Endothelial cell (in vitro differentiated cells): ENCODE measurements at regions not wholly inside any gene's neighbourhood (a gene's known extent, or its start where the extent isn't known, plus 50 kb on each side); places are given as distances from the start of the nearest gene placed in this dataset.

Experiments used
- DNase-seq: peaks from one replicate; pipeline ENCODE4 v3.0.0; 2021; ENCODE audit warnings: low spot score
- H3K27ac Mint-ChIP-seq: one replicate; pipeline ENCODE4 v1.8.0; 2021; ENCODE audit warnings: mixed read lengths, inconsistent platforms; ENCODE audit not compliant: unreplicated experiment
- H3K27me3 Mint-ChIP-seq: one replicate; pipeline ENCODE4 v1.8.0; 2021; ENCODE audit warnings: mild to moderate bottlenecking, moderate library complexity, mixed read lengths, inconsistent platforms; ENCODE audit not compliant: unreplicated experiment
- H3K36me3 Mint-ChIP-seq: one replicate; pipeline ENCODE4 v1.8.0; 2021; ENCODE audit warnings: mild to moderate bottlenecking, low read depth, mixed read lengths, inconsistent platforms; ENCODE audit not compliant: unreplicated experiment
- H3K4me1 Mint-ChIP-seq: one replicate; pipeline ENCODE4 v1.8.0; 2021; ENCODE audit warnings: mild to moderate bottlenecking, mixed read lengths, inconsistent platforms; ENCODE audit not compliant: unreplicated experiment
- H3K4me3 Mint-ChIP-seq: one replicate; pipeline ENCODE4 v1.8.0; 2021; ENCODE audit warnings: mild to moderate bottlenecking, mixed read lengths, inconsistent platforms; ENCODE audit not compliant: unreplicated experiment
- H3K9me3 Mint-ChIP-seq: one replicate; pipeline ENCODE4 v1.8.0; 2021; ENCODE audit warnings: mixed read lengths, inconsistent platforms; ENCODE audit not compliant: unreplicated experiment
- TF ChIP-seq, protein P1 (sequence below): fragments of 200-600 bp; sonication (generic); IDR thresholded peaks from one replicate; pipeline ENCODE4 v1.5.0; 2021; ENCODE audit warnings: antibody characterized with exemption; ENCODE audit not compliant: unreplicated experiment

DNA sequence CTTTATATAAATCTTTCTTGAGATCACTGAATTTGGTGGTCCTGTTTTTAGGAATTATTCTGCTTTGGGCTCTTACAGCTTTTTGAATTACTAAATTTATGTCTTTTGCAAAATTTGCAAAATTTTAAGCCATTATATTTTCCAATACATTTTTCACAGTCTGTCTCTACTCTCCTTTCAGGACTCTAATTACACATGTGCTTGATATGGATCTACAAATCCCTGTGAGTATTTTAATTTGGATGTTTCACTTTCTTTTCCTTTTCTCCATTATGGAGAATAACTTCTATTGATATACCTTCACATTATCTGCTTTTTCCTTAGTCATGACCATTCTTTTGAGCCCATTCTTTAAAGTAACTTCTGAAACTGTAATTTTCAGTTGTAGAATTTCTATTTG lies 315.4 kb downstream of the DCAF12L2 start:
- TF ChIP-seq, protein P1, sequence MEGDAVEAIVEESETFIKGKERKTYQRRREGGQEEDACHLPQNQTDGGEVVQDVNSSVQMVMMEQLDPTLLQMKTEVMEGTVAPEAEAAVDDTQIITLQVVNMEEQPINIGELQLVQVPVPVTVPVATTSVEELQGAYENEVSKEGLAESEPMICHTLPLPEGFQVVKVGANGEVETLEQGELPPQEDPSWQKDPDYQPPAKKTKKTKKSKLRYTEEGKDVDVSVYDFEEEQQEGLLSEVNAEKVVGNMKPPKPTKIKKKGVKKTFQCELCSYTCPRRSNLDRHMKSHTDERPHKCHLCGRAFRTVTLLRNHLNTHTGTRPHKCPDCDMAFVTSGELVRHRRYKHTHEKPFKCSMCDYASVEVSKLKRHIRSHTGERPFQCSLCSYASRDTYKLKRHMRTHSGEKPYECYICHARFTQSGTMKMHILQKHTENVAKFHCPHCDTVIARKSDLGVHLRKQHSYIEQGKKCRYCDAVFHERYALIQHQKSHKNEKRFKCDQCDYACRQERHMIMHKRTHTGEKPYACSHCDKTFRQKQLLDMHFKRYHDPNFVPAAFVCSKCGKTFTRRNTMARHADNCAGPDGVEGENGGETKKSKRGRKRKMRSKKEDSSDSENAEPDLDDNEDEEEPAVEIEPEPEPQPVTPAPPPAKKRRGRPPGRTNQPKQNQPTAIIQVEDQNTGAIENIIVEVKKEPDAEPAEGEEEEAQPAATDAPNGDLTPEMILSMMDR: no peak
- H3K9me3 Mint-ChIP-seq: no peaks in the 10 kb centered on the region
- H3K27me3 Mint-ChIP-seq: no peaks in the 10 kb centered on the region
- no peaks in the 10 kb centered on the region for H3K4me1 Mint-ChIP-seq
- no peak overlapping the region for H3K4me3 Mint-ChIP-seq
- H3K36me3 Mint-ChIP-seq: no peaks in the 10 kb centered on the region
- no peak for DNase-seq
- H3K27ac Mint-ChIP-seq: no peak overlapping the region

DNA sequence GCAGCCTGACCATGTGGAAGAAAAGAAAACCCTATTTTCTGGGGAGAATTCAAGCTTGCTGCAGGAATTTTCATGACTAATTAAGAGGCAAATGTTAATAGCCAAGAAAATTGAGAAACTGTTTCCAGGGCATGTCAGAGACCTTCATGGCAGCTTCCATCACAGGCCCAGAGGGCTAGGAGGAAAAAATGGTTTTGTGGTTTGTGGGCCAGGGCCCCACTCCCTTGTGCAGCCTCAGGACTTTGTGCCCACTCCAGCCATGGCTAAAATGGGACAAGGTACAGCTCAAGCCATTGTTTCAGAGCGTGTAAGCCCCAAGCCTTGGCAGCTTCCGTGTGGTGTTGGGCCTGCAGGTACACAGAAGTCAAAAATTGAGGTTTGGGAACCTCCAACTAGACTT lies 282.9 kb downstream of the DCAF12L2 start:
- H3K9me3 Mint-ChIP-seq: peaks cover 4% of the 10 kb centered on the region
- H3K4me3 Mint-ChIP-seq: no peak overlapping the region

DNA sequence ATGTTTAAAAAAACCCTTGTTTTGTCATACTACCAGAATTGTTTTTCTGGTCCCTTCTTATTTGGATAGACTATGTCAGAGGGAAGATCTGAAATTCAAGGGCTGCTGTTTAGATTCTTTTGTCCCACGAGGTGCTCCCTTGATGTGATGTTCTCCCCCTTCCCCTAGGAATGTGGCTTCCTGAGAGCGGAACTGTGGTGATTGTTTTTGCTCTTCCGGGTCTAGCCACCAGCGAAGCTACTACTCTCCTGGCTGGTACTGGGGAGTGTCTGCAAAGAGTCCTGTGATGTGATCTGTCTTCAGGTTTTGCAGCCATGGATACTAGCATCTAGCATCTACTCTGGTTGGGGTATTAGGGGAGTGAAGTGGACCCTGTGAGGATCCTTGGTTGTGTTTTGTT lies 271.1 kb downstream of the DCAF12L2 start:
- H3K27ac Mint-ChIP-seq: no peak overlapping the region
- DNase-seq: no peak
- no peaks in the 10 kb centered on the region for H3K27me3 Mint-ChIP-seq
- TF ChIP-seq, protein P1: no peak
- H3K36me3 Mint-ChIP-seq: no peaks in the 10 kb centered on the region
- H3K4me3 Mint-ChIP-seq: no peak overlapping the region
- no peaks in the 10 kb centered on the region for H3K9me3 Mint-ChIP-seq
- H3K4me1 Mint-ChIP-seq: no peaks in the 10 kb centered on the region

More for the DNA sequence above, 282.9 kb downstream of the DCAF12L2 start:
- no peak for DNase-seq
- Mint-ChIP-seq H3K36me3 (no peaks in the 10 kb centered on the region), H3K4me1 (no peaks in the 10 kb centered on the region), H3K27me3 (peaks cover 1% of the 10 kb centered on the region), H3K27ac (no peak overlapping the region)
- TF ChIP-seq, protein P1: no peak

DNA sequence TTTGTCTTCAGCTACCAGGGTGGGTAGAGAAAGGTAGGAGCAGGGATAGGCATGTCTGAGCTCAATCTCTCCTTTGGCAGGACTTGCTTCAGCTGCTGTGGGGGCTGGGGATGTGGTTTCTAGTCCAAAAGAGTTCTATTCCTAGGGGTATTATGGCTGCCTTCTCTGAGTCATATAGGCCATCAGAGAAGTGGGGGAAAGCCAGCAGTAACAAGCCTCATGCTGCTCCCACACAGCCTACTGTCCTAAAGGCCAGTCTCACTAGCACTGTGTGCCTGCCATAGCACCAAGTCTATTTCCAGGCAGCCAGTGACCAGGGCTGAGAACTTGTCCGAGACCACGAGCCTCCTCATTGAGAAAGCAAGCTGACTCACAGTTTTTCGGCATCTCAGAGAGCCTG lies 270.6 kb downstream of the DCAF12L2 start:
- no peaks in the 10 kb centered on the region for H3K4me1 Mint-ChIP-seq
- TF ChIP-seq, protein P1: no peak
- H3K4me3 Mint-ChIP-seq: no peak overlapping the region
- no peak for DNase-seq
- no peaks in the 10 kb centered on the region for H3K36me3 Mint-ChIP-seq
- no peaks in the 10 kb centered on the region for H3K9me3 Mint-ChIP-seq
- no peaks in the 10 kb centered on the region for H3K27me3 Mint-ChIP-seq
- no peak overlapping the region for H3K27ac Mint-ChIP-seq

DNA sequence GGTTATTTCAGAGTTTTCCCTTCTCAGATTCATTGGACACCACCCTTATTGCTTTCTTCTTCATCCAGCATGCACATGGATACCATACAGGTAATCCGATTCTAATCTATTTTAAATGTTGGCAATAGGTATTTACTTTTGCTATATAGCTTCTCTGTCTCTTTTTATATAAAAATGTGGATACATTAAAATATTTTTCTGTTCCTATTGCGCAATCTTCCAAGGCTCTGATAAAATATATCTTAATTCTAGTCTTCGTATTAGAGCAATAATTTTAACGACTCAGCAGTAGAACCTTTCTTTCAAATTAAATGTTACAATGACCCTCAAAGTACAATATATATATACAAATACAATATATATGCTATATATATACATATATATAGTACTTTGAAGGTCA lies 239.8 kb downstream of the DCAF12L2 start:
- no peaks in the 10 kb centered on the region for H3K9me3 Mint-ChIP-seq
- no peak overlapping the region for H3K27ac Mint-ChIP-seq

More for the DNA sequence above, 239.8 kb downstream of the DCAF12L2 start:
- Mint-ChIP-seq H3K36me3 (no peaks in the 10 kb centered on the region), H3K27me3 (no peaks in the 10 kb centered on the region), H3K4me3 (no peak overlapping the region), H3K4me1 (no peaks in the 10 kb centered on the region)
- TF ChIP-seq, protein P1: no peak
- DNase-seq: no peak
